G401.6 (cell line): ENCODE measurements at regions not wholly inside any gene's neighbourhood (a gene's known extent, or its start where the extent isn't known, plus 50 kb on each side); places are given as distances from the start of the nearest gene placed in this dataset.
"Not testable (repeated sequence)": the region's sequence is repeated elsewhere in the genome, so short reads cannot be mapped to it uniquely, and the experiment has no call there.

ENCODE experiments used
- FAIRE-seq: peaks from 2 replicates; lab custom pipeline; 2012; peaks lifted over from hg19 to GRCh38; lab: Jason Lieb, UNC

DNA sequence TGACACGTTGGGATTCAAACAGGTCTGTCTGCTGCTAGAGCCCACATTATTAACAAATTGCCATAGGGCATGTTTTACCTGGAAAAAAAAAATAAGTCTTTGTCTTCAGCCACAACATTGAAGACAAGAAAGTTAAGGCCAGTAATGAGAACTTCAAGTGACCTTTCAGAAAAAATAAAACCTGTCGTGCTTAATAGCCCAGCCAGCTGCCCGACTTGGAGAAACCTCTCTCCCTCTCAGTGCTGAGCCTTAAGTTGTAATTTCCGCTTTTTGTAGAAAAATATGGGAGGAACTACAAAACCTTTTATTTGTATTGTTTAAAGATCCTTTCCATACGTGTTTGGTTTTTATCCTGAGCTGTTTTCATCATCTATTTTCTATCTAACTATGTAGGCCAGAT, 454.3 kb upstream of the SLITRK6 start:
- FAIRE-seq, result not testable (repeated sequence)

DNA sequence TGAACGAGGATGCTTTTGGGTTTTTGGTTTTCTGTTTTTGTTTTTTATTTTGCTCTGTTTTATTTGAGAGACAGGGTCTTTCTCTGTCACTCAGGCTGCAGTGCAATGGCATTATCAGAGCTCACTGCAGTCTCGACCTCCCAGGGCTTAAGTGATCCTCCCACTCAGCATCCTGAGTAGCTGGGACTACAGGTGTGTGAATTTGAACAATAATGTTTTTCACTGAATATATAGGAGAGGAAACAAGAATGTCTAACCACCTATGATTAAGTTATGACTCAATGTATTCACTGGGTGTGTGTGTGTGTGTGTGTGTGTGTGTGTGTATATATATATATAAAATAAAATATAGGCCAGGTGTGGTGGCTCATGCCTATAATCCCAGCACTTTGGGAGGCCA, 456.6 kb upstream of the SLITRK6 start:
- not testable (repeated sequence) for FAIRE-seq

DNA sequence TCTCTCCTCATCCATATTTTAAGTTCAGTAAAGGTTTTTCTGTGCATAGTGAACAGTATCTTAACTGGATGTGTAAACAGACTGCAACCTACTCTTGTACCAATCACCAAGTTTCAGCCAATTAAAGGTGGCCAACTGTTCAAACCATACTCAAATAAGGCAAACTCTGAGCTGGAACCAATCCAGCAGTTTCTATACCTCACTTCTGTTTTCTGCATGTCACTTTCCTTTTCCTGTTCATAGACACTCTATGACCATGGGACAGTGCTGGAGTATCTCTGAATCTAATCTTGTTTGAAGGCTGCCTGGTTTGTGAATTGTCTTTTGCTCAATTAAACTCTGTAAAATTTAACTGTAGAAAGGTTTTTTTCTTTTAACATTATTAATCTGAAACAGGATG, 470.3 kb upstream of the SLITRK6 start:
- no peak for FAIRE-seq

DNA sequence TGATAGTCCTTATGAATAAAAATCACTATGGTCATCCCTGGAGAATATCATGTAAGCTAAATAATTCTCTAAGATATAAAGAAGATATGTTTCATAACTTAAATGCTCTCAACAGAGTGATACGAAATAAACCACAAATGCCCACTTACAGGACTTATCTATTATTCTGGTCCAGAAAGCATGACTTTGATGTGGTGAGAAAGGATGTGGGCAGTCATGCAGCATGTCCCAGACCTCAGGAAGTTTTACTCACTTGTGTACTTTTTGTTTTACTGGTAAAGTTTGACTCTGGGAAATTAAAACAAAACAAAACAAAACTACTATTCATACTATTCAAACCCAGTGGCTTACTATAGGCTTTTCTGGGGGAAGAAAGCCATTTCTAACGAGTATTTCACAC, 483.2 kb upstream of the SLITRK6 start:
- no peak for FAIRE-seq

DNA sequence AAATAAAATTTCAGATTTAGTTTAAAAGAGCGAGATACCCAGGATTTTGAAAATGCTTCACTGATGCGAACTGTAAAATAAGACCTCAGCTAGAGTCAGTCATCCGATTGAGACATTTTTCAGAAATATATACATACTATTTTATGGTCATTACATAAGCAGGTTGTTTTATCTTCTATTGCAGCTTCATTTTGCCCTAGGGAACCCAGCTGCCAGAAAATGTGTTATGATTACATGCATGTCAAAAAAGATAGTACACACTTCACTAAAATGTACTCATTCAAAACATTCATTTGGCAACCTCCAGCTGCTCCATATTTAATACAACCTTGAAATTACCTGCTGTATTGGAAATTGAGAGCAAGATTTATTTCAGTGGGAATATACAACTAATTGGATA, 483.8 kb upstream of the SLITRK6 start:
- no peak for FAIRE-seq

DNA sequence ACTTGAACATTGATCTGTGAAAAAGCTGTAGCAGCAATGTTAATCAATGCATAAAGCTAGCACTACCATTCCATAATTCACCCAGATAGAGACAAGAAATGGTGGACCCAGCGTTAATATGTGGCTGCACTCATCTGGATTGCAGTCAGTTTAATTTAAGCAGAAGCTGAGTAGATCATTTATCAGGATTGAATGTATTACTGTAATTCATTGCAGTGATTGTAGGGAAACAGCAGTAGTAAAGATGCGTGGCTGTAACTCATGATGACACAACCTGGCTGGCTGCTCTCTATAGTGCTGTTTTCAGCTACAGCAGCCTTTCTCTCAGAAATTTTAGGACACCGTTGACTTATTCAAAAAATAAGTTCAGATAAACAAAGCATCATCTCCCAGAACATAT, 499.5 kb upstream of the SLITRK6 start:
- no peak for FAIRE-seq

DNA sequence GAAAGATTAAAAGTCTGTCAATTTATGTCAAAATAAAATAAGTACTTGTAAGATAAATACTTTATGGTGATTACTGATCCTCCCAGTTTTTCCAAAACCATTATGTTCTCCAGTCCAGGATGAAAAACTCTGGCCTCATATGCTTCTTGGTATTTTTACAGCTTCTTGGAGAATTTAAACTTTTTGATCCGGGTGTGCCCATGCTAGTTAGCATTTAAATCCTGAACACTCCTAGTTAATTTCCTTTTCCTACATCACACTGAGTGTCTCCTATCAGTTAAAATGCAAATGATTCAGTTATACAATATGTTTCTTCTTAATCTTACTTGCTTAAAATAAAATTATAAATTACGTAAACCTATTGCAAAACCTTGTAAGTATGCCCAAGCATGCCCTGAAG, 499.9 kb upstream of the SLITRK6 start:
- FAIRE-seq, result no peak

DNA sequence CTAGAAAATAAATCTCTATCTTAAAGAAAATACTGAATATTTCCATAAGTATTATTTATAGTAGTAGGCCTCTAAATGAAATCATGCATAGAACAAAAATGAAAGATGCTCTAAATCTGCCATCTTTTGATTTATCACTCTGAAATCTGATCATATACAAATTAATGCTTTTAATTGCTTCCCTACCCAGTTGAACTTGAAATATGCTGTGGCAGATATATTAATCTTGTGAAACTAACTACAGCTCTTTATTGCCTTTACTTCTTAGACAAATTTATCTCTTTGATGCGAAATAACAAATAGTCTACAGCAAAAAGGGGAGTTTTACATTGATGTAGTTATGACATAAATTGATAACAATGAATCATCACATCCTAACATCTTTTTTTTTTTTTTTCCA, 510.7 kb upstream of the SLITRK6 start:
- FAIRE-seq, result no peak

DNA sequence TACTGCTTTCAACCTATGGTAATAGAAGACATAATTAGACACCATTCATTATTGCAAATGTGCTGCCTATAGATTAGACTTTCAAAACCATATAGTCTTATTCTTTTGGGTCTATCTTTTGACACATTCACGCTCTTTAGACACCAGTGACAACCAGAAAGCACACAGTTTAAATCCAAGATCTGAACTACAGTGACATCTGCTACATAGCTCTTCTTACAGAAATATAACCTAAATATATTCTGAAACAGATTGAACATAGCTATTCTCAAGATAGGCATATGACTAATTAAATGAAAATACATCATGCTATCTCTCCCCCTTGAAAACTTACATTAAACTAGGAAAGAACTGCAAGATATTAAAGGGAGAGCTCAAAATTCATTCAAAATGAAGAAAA, 514.2 kb upstream of the SLITRK6 start:
- no peak for FAIRE-seq

DNA sequence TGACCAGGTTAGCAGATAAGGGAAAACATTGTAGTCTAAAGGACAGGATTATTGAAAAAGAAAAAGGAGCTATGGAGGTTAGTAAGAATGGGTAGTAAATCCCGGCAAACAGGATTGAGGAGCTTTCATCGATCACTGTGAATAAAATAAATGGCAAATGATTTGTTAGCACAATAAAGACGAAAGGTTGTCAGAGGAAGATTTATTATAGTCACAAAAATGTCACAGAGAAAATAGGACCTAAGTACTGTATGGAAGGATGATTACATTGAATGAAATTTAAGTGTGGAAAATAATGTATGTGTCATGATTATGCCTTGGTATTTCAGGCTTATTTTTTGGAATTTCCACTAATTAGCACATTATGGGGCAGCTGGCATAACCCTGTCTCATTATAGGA, 519.2 kb upstream of the SLITRK6 start:
- no peak for FAIRE-seq

DNA sequence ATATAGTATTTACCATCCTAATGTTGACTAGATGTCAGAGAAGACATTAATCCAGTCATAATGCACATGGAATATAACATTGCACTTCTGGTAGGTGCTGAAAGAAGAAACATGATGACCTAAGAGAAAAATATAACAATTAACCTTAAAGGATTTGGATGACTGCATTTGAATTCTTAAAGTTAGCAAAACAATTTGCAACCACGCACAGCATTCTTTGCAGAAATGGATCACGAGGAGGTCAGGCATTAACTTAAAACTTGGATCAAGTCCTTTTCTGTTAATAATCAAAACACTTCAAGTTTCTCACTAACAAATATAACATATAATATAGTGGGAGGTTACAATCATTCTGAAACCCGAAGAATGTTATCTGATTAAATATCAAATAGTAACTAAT, 525.0 kb upstream of the SLITRK6 start:
- no peak for FAIRE-seq

DNA sequence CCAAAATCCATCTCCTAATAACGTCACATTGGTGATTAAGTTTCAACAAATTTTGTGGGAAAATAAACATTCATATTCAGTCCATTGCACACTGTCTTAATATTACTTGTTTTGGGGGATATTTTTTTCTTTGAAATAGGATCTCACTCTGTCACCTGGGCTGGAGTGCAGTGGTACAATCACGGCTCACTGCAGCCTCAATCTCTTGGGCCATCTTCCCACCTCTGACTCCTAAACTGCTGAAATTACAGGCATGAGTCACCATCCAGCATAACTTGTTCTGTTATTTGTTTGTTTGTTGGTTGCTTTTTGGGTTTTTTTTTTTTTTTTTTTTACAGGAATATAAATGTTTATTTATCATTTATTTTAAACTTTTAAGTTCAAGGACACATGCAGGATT, 556.1 kb upstream of the SLITRK6 start:
- no peak for FAIRE-seq

DNA sequence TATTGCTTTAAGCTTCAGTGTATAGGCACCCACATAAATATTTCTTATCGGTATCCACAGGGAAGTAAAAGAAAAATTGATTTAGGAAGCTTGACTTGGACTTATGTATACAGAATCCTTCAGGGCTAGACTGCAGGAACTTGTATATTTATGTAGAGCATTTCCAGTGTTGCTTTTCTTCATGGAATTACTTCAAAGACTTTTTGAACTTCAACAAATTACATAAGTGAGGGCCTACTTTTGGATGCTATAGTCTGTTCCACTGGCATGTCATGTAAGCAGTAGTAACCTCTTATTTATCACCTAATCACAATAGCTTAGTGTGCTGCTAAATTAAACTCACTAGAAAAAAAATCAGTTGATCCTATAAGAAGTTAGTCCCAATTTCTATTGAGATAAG, 557.9 kb upstream of the SLITRK6 start:
- no peak for FAIRE-seq

DNA sequence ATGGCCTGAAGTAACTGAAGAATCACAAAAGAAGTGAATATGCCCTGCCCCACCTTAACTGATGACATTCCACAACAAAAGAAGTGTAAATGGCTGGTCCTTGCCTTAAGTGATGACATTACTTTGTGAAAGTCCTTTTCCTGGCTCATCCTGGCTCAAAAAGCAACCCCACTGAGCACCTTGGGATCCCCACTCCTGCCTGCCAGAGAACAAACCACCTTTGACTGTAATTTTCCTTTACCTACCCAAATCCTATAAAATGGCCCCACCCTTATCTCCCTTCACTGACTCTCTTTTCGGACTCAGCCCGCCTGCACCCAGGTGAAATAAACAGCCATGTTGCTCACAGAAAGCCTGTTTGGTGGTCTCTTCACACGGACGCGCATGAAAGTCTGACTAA, 564.5 kb upstream of the SLITRK6 start:
- not testable (repeated sequence) for FAIRE-seq

DNA sequence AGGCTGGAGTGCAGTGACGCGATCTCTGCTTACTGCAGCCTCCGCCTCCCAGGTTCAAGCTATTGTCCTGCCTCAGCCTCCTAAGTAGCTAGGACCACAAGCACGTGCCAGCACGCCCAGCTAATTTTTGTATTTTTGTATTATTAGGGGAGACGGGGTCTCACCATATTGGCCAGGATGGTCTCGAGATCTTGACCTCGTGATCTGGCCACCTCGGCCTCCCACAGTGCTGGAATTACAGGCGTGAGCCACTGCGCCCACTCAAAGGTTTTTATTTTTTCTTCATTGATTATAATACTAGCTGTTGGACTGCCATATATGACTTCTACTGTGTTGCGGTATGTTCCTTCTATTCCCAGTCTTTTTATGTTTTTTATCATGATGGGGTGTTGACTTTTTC, 569.7 kb upstream of the SLITRK6 start:
- no peak for FAIRE-seq

DNA sequence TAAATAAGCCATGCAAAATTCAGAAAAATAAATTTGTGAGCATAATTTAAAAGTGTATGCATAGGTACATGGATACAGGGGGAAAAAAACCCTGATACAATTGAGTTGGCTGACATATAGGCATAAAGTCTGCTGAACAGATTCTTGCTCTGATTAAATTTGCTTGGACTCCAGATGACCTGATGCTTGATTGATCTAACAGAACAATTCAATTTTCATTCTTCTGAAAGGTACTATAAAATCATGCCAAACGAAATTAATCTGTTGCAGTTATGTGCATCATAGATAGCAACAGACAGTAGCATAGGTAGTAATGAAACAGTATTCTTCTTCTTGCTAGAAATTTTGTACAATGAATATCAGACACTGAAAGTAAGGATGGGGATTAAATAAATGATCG, 578.2 kb upstream of the SLITRK6 start:
- no peak for FAIRE-seq

DNA sequence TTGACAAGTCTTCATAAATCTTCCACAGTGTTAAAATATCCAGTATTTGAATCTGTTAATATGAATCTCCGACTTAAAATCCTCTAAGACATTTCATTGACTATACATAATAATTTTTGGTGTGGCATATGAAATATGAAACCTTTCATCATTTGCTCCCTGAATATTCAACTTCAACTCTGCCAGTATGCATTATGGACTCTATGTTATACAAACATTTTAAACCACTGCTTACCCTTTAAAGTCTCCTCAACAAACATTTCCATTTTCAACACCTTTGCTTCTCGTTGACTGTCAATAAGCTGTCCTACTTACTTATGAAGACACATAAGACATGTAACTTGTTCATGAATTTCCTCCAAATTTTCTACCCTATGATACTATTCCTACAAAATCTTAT, 579.4 kb upstream of the SLITRK6 start:
- FAIRE-seq, result no peak

DNA sequence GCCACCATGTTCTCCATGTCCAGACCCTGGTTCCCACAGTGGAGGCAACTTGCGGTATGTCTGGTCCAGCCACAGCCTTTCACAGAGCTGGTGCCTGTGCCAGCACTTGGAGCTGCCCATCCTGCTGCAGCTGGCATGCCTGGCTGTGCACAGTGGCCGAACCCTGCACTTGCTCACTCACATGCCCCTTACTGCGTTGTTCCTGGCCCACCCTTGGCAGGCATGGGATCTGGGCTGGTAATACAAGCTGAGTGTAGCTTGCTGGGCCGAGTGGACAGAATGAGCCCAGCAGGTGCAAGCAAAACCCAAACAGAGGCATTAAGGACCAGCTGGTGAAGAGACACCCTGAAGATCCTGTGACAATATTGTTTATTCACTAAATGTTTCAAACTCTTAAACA, 583.9 kb upstream of the SLITRK6 start:
- no peak for FAIRE-seq

DNA sequence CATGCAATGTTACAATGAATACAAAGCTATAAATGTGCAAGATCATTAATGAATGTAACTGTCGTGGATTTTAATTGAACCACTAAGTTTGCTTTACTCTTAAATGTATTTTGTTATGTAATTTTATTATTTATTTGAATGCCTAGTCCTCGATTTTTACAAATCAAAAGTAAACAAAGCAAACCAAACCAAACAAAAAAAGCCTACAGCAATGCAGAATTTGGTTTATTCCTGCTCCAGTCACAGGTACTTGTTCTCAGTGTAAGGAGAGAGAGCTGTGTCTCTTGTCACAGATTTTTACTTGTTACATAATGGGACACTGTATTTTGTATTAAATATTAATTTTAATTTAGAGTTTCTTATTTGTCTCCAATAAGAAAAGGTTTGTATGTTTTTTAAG, 584.3 kb upstream of the SLITRK6 start:
- no peak for FAIRE-seq

DNA sequence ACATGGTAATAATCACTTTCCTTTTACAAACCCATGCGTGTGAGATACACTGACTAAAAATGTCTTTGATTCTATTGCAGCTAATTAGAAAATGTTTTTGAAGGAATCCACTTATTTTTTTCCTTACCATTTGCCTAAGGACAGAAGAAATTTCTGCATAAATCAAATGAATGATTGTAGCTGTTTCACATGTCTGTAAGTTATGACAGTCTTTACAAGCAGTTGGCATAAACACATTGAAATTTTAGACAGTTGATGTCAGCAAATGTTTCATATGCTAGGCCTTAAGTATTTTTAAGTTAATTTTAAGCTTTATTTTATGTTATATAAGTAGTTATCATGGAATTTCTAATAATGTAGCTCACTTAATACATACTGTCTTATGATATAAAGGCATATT, 598.4 kb upstream of the SLITRK6 start:
- no peak for FAIRE-seq

DNA sequence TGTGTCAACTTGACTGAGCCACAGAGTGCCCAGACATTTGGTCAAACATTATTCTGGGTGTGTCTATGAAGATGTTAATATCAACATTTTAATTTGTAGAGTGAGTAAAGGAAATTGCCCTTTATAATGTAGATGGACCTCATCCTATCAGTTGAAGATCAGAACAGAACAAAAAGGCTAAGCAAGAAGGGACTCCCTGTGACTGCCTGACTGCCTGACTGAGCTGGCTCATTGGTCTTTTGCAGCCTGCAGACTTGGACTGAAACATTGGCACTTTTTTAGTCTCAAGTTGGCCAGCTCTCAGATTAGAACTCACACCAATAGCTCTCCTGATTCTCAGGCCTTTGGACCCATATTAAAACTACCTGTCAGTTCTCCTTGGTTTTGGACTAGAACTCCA, 600.4 kb upstream of the SLITRK6 start:
- no peak for FAIRE-seq

DNA sequence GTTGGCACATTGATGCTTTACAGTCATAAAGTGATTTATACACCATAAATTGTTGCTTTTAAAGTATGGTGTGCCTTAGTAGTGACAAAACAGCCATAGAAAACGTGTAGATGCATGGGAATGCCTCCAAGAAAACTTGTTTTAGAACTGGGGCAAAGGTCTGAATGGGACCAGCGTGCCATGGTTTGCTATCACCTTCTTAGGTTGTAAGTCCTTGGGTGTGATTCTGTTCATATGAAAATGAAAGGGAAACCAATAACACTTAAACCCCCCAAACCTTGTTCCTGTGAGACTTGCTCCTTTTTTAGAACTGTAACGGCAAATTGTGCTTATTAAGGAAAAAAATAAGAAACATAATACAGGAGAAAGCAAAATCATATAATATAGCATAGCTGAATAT, 603.3 kb upstream of the SLITRK6 start:
- FAIRE-seq, result no peak

DNA sequence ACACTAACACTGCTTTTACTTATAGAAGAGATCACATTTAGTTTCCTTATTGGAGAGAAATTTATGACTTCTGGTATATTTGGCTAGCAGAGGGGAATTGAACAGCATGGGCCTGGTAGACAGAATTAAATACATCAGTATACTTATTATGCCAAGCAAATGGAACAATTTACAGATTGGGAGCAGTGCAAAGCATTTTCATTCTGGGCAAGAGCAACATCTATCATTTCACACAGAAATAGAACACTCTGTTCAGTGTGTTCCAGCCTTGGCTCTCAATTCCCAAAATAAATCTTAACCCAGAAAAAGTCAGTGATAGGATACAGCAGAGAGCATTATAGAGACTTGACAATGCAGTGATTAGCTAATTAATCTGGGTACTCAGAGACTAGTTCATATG, 604.0 kb upstream of the SLITRK6 start:
- no peak for FAIRE-seq

DNA sequence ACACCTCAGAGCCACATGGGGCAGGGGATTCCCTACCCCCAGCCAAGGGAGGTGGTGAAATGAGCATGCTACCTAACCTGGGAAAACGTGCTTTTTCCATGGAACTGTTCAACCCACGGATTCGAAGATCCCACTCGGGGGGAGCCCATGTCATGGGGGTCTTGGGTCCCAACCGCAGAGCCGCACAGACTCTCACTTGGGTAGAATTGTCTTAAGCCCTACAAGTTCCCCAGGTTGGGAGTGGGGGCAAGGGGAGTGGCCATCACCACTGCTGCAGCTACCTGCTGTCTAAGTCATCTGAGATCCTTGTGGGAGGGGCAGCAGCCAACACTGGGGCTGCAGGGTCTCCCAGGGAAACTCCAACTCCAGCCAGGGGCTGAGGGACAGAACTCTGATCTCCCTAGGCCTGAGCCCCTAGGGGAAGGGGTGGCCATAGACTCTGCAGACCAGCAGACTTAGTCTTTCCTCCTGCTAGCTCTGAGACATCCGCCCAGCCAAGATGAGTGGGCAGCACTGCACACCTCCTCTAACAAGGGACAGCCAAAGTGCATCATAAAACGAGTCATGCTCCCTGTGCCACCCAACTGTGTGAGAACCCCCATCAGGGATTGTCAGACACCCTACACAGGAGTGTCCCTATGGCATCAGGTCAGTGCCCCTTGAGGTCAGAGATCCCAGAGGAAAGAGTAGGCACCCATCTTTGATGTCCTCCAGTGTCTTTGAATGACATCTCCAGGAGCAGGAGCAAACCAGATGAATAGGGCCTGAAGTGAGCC, 610.4 kb upstream of the SLITRK6 start:
- FAIRE-seq, result no peak
